Dermis blood vessel endothelial cell (primary cell): ENCODE measurements at regions not wholly inside any gene's neighbourhood (a gene's known extent, or its start where the extent isn't known, plus 50 kb on each side); places are given as distances from the start of the nearest gene placed in this dataset.

Experiments
- DNase-seq: peaks from one replicate; pipeline ENCODE4 v3.0.0; 2010

GRCh38 chr1:119308130-119308700, 60.4 kb upstream of the HAO2 start:
- DNase-seq: no peak

- DNase-seq: no peak
Measured at GRCh38 chr1:119308806-119309205, 59.8 kb upstream of the HAO2 start.

GRCh38 chr1:119310301-119310700, 58.3 kb upstream of the HAO2 start:
- no peak for DNase-seq

GRCh38 chr1:119312500-119312899, 56.1 kb upstream of the HAO2 start:
- no peak for DNase-seq

GRCh38 chr1:119314001-119314796, 54.4 kb upstream of the HAO2 start:
- DNase-seq: no peak

- no peak for DNase-seq
Measured at GRCh38 chr1:119316870-119317416, 51.6 kb upstream of the HAO2 start.

- DNase-seq: no peak
Measured at GRCh38 chr1:119318466-119319309, 49.9 kb upstream of the HAO2 start.
